ENCODE measurements at regions not wholly inside any gene's neighbourhood (a gene's known extent, or its start where the extent isn't known, plus 50 kb on each side); places are given as distances from the start of the nearest gene placed in this dataset.
A peak's percentile ranks its signal among the peaks of the same experiment; 100 is the strongest.

DNA sequence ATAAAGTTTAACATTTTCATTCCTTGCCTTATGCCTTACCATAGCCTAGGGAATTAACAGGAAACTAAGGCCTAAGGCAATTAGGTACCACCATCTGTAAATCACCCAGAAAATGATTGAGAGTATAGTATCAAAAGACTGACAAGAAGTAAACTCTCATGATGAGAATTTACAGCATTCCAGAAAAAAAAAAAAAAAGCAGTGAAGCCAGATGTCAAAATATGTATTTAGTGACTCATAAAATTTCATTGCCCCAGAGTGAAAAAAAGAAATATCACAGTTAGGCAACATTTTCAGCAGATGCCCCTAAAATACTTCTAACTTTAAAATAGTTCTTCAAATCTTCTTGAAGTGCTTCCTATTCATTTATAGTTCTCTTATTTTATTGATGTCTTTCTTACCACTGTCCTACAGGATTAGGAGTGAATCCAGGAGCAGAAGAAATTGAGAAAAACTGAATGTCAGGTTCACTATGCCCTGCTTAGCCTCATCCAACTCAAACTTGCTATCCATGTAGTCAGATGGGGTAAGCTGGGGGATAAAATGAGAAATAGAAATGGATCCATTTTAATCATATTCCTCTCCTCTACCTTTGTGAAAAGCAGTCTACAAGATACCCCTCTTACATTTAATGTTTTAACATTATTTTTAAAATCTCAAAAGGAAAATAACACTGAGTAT is 57.3 kb upstream of the TANK start:
- peak; percentile 42 for DNase-seq (ENCODE audit: low spot score)

DNA sequence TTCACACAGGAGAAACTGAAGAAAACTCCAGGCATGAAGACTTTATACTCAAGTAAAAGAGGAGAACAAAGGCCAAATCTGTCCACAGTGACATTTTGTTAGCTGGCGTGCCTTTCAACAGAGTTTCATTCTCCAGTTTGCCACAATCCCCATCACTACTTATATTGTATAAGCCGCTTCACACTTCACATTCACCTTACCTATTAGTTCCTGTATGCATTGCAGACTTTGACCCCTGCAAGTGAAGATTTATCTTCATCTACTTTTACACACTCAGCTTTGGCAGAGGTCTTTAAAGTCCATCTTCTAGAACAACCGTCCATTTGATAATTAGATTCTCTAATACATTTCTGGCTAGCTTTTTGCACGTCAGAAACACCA is 56.8 kb upstream of the TANK start:
- peak; percentile 51 for DNase-seq (ENCODE audit: low spot score)

GRCh38 chr2:161104054-161104553 is 56.1 kb upstream of the TANK start:
- peak; percentile 21 for DNase-seq (ENCODE audit: low spot score)

DNA sequence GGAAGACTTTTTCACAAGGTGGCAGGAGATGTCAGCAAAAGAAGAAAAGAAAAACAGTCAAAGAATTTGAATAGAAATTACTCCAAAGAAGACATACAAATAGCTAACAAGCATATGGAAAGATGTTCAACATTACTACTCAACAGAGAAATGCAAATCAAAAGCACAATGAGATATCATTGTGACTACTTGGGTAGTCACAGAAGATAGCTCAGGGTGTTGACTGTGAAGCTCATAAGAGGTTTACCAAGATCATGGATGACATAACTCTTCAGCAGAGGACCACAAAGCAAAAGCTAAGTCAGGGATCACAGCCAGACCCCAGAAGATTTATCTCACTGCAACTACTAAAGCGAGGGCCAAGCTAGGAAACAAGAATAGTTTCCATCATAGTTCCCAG is 53.0 kb upstream of the TANK start:
- no peak for DNase-seq (ENCODE audit: low spot score)

Data from HT-29 (cell line).